LNCaP clone FGC (cell line): ENCODE measurements at regions not wholly inside any gene's neighbourhood (a gene's known extent, or its start where the extent isn't known, plus 50 kb on each side); places are given as distances from the start of the nearest gene placed in this dataset.

Experiments
- DNase-seq: peaks from one replicate; pipeline ENCODE4 v3.0.0-alpha.2; 2011; ENCODE audit warnings: low read depth
- H3K4me3 ChIP-seq: 2 replicates; pipeline ENCODE4 v1.5.1; 2011; ENCODE audit warnings: mild to moderate bottlenecking, low read depth, low read length, control low read depth
- CTCF ChIP-seq: IDR thresholded peaks from 2 replicates; pipeline ENCODE4 v1.5.1; 2012; ENCODE audit warnings: mild to moderate bottlenecking; ENCODE audit not compliant: control insufficient read depth, insufficient read depth; ENCODE audit errors: extremely low read depth

GRCh38 chr12:92196368-92196767, 50.7 kb upstream of the BTG1 start:
- no peak overlapping the region for H3K4me3 ChIP-seq
- DNase-seq, result no peak
- TF ChIP-seq CTCF, result no peak
